Endodermal cell (in vitro differentiated cells): ENCODE measurements at regions not wholly inside any gene's neighbourhood (a gene's known extent, or its start where the extent isn't known, plus 50 kb on each side); places are given as distances from the start of the nearest gene placed in this dataset.

ENCODE experiments used
- DNase-seq: peaks from one replicate; pipeline ENCODE4 v3.0.0-alpha.2; 2017
- H3K27ac ChIP-seq: 2 replicates; pipeline ENCODE4 v1.5.1; 2013; ENCODE audit warnings: mild to moderate bottlenecking, low read depth, low read length, moderate library complexity
- H3K27me3 ChIP-seq: 2 replicates; pipeline ENCODE4 v1.6.1; 2013; ENCODE audit warnings: mild to moderate bottlenecking, low read length, moderate library complexity; ENCODE audit not compliant: insufficient read depth, control insufficient read depth, poor library complexity, severe bottlenecking
- H3K36me3 ChIP-seq: 2 replicates; pipeline ENCODE4 v1.7.0; 2013; ENCODE audit warnings: mild to moderate bottlenecking, low read length, moderate library complexity; ENCODE audit not compliant: control insufficient read depth, insufficient read depth
- H3K4me1 ChIP-seq: one replicate; pipeline ENCODE4 v1.7.0; 2013; ENCODE audit warnings: low read length; ENCODE audit not compliant: control insufficient read depth, insufficient read depth
- H3K4me3 ChIP-seq: 2 replicates; pipeline ENCODE4 v1.5.1; 2013; ENCODE audit warnings: mild to moderate bottlenecking, low read length, moderate library complexity
- H3K9ac ChIP-seq: 2 replicates; pipeline ENCODE4 v1.6.1; 2013; ENCODE audit warnings: mild to moderate bottlenecking, low read length, moderate library complexity; ENCODE audit not compliant: poor library complexity, severe bottlenecking; ENCODE audit errors: extremely low read depth
- H3K9me3 ChIP-seq: 2 replicates; pipeline ENCODE4 v1.6.1; 2013; ENCODE audit warnings: mild to moderate bottlenecking, low read length, moderate library complexity; ENCODE audit not compliant: control insufficient read depth
- H3K27ac Mint-ChIP-seq: 2 replicates; pipeline ENCODE4 v1.8.0; 2020; ENCODE audit warnings: mixed read lengths
- H3K27me3 Mint-ChIP-seq: 2 replicates; pipeline ENCODE4 v1.8.0; 2021; ENCODE audit warnings: mild to moderate bottlenecking, mixed read lengths; ENCODE audit not compliant: insufficient read depth
- H3K36me3 Mint-ChIP-seq: 2 replicates; pipeline ENCODE4 v1.8.0; 2020; ENCODE audit warnings: low read depth, mixed read lengths
- H3K4me1 Mint-ChIP-seq: 2 replicates; pipeline ENCODE4 v1.8.0; 2020; ENCODE audit warnings: mixed read lengths
- H3K4me3 Mint-ChIP-seq: 2 replicates; pipeline ENCODE4 v1.8.0; 2020; ENCODE audit warnings: mild to moderate bottlenecking, moderate library complexity, mixed read lengths
- H3K9me3 Mint-ChIP-seq: 2 replicates; pipeline ENCODE4 v1.8.0; 2020; ENCODE audit warnings: mild to moderate bottlenecking, mixed read lengths
- CTCF ChIP-seq: fragments of 200-600 bp; sonication (generic); conservative IDR thresholded peaks from 2 replicates; pipeline ENCODE4 v1.5.0; 2021; ENCODE audit warnings: antibody characterized with exemption, mild to moderate bottlenecking
- WGBS, 2 experiments: methylation state at CpG; one replicate each; pipeline versions ENCODE4 v1.1.5 to v1.1.7; 2013; ENCODE audit warnings: missing lambda C conversion rate in 2 of 2, mixed read lengths in 1 of 2; ENCODE audit not compliant: insufficient coverage in 1 of 2, insufficient read length in 1 of 2; 5-methylcytosine and 5-hydroxymethylcytosine counted together

GRCh38 chr2:220707261-220707660 is 864.8 kb downstream of the EPHA4 start:
- H3K4me3 ChIP-seq, result no peak overlapping the region

GRCh38 chr2:220708366-220708765 is 863.7 kb downstream of the EPHA4 start:
- no peak for TF ChIP-seq CTCF
- Mint-ChIP-seq H3K4me3 (no peak overlapping the region), H3K27me3 (no peaks in the 10 kb centered on the region), H3K36me3 (peaks cover 2% of the 10 kb centered on the region), H3K4me1 (no peaks in the 10 kb centered on the region), H3K27ac (no peak overlapping the region), H3K9me3 (peaks cover 2% of the 10 kb centered on the region)
- DNase-seq, result no peak
- H3K4me1 ChIP-seq, result no peaks in the 10 kb centered on the region
- WGBS, 2 experiments, result 90 to 93% methylated on average over 2 to 3 of the region's 3 CpGs
- no peaks in the 10 kb centered on the region for H3K9me3 ChIP-seq
- no peaks in the 10 kb centered on the region for H3K27me3 ChIP-seq
- H3K9ac ChIP-seq, result no peak overlapping the region
- no peak overlapping the region for H3K27ac ChIP-seq
- H3K4me3 ChIP-seq, result no peak overlapping the region
- no peaks in the 10 kb centered on the region for H3K36me3 ChIP-seq

More at GRCh38 chr2:220707261-220707660, 864.8 kb downstream of the EPHA4 start:
- Histone ChIP-seq H3K36me3 (no peaks in the 10 kb centered on the region), H3K4me1 (no peaks in the 10 kb centered on the region), H3K27me3 (no peaks in the 10 kb centered on the region), H3K27ac (no peak overlapping the region), H3K9ac (no peak overlapping the region), H3K9me3 (no peaks in the 10 kb centered on the region)
- no peak overlapping the region for H3K4me3 Mint-ChIP-seq
- DNase-seq, result no peak
- no peaks in the 10 kb centered on the region for H3K27me3 Mint-ChIP-seq
- WGBS, 2 experiments, result 97 to 100% methylated on average over 3 of the region's 3 CpGs
- peaks cover 2% of the 10 kb centered on the region for H3K9me3 Mint-ChIP-seq
- no peak for TF ChIP-seq CTCF
- H3K27ac Mint-ChIP-seq, result no peak overlapping the region
- peaks cover 2% of the 10 kb centered on the region for H3K36me3 Mint-ChIP-seq
- H3K4me1 Mint-ChIP-seq, result no peaks in the 10 kb centered on the region

GRCh38 chr2:220717283-220717682 is 854.8 kb downstream of the EPHA4 start:
- Histone ChIP-seq H3K4me1 (no peaks in the 10 kb centered on the region), H3K9ac (no peak overlapping the region), H3K27me3 (no peaks in the 10 kb centered on the region), H3K4me3 (no peak overlapping the region), H3K27ac (no peak overlapping the region), H3K9me3 (no peaks in the 10 kb centered on the region), H3K36me3 (no peaks in the 10 kb centered on the region)
- WGBS, 2 experiments, result 87% methylated on average over 2 of the region's 3 CpGs; no CpG with 5 or more reads in 1 of the 2 experiments
- TF ChIP-seq CTCF, result no peak
- no peak for DNase-seq
- Mint-ChIP-seq H3K27me3 (no peaks in the 10 kb centered on the region), H3K36me3 (no peaks in the 10 kb centered on the region), H3K4me3 (no peak overlapping the region), H3K27ac (no peak overlapping the region), H3K4me1 (no peaks in the 10 kb centered on the region), H3K9me3 (peaks cover 23% of the 10 kb centered on the region)
